Stimulated activated naive CD4-positive, alpha-beta T cell (primary cell): ENCODE measurements at regions not wholly inside any gene's neighbourhood (a gene's known extent, or its start where the extent isn't known, plus 50 kb on each side); places are given as distances from the start of the nearest gene placed in this dataset.
"Not testable (repeated sequence)": the region's sequence is repeated elsewhere in the genome, so short reads cannot be mapped to it uniquely, and the experiment has no call there.

Experiments used
- DNase-seq, 6 experiments: peaks; one replicate each; lab custom pipeline; 2025; lab: John Stamatoyannopoulos, UW

DNA sequence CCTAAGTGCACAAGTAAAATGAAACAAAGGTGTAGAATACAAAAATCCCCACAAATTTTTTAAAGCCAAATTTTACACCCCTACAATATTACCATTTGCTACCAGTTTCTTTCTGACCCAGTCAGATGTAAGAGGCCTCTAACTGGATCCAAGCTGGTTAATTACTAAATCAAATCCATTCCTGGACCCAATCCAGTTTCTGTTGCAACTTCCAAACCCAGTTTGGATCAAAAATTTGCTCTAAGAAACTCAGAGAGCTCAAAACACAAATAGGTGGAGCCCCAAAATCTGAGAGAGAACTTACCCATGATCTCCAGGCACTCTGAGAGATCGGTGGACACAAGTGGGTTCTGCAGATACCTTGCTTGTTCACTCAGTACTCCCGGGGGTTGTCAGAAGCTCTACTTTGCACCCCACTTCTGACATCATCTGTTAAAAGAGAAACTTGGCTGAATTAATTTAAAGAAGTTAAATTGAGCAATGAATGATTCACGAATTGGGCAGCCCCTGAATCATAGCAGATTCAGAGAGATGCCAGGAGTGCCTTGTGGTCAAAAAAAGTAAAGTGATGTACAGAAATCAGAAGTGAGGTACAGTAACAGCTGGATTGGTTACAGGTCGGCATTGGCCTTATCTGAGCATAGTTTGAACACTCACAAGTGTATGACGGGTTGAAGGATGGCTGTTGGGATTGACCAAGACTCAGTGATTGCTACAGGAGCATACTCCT lies 448.0 kb downstream of the KCNT2 start:
- DNase-seq = no peak

DNA sequence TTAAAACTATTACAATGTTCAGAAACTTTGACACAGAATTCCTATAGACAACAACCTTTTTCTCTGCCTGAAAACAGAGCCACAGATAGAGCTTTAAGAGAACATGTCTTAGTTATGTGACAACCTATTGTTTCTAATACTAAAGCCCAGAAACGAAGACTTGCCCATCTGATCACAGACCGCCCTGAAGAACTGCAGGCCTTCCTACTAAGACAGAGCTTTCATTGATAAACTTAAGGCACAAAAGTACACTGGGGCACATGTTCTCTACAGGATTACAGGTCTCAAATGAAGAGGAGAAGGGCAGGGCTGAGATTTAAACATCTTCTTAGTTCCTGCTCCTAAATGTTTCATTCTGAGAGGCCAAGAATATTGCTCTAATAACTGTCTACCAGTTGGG lies 452.7 kb downstream of the KCNT2 start:
- DNase-seq = no peak

DNA sequence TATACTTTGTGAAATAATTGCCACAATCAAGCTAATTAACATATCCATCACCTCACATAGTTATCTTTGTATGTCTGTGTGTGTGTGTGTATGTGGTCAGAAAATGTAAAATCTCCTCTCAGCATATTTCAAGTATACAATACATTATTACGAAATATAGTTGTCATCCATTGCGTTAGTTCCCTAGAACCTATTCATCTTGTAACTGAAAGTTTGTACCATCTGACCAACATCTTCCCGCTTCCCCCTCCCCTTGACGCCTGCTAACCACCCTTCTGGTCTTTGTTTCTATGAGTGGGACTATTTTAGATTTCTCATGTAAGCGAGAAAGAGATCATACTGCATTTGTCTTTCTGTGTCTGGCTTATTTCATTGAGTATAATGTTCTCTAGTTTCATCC lies 455.3 kb downstream of the KCNT2 start:
- DNase-seq = no peak

DNA sequence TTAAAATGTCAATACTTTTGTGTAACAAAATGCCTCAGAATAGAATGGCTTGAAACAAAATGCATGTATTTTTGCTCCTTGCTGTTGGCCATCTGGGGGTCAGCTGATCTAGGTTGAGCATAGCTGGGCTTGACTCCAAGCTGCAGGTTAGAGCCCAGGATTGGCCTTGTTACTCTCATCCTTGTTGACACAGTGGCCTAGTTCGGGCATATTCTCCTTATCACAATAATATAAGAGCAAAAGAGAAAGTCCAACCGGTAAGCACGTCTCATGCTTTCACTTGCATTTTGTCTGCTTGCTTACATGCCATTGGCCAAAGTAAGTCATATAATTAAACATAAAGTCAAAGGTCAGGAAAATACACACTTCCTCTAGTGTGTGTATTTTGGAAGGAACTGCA lies 456.2 kb downstream of the KCNT2 start:
- DNase-seq = no peak

DNA sequence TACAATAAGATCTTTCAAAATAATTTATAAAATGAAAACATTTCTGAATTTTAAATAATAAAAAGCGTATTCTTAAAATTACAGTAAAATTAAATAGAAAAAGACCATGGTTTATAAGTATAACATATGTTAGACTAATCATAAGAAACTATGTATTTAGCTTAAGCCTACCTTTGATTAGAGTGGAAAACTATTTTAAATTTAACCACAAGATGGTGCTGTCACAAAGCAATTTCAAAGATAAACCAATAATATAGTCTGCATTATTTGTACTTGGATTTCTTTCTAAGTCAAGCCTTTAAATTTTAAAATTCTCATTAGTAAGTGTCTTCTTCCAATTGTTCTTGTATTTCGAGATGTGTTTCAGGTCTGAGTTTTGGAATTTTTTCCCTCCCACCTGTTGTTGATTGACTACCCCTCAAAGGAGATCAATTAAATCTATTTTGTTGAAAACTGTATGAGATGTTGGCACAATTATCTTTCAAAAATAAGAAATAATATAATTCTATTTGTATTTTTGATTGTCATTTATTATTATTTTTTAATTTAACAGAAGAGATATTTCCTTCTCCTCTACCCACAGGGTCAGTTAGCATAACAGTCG lies 459.8 kb downstream of the KCNT2 start:
- no peak for DNase-seq

DNA sequence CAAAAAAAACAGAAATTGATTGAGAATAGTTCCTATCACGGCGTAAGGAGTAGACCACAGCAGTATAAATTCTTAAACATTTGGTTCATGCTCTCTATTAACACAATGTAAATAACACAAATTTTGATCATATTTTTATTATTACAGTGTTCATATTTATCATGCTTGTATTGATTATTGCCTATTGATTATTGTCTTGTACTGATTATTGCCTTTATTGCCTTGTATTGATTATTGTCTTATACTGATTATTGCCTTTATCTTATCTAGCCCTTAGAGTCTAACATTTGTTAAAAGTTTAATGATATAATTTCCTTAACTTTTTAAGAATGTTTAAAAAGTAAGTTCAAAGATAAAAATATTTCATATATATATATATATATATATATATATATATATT lies 460.7 kb downstream of the KCNT2 start:
- no peak for DNase-seq

DNA sequence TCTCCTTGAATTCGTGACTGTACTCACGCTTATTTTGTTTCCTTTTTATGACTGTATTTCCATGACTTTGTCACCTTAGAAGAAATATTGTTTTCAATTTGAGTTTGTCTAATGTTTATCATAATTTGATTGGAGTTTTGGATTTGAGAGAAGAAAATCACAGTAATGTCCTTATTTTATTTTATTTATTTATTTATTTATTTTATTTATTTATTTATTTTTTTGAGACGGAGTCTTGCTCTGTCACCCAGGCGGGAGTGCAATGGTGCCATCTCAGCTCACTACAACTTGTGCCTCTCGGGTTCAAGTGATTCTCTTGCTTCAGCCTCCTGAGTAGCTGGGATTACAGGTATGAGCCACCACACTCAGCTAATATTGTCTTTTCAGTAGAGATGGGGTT lies 463.1 kb downstream of the KCNT2 start:
- DNase-seq = not testable (repeated sequence)

DNA sequence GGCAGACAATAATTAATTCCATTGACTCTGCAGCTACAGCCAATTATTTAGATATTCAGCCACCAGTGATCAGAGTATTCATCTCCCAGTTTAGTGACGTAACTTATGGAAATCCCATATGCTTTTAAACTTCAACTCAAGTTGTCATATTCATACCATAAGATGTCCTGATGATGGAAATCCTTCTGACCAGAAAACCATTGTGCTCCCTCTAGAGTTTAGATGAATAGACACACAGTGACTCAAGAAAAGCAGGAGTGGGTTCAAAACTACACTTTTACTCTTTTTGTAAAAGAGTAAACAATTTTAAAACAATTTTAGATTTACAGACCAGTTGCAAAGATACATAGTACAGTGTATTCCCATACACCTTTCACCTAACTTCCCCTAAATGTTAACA lies 463.7 kb downstream of the KCNT2 start:
- DNase-seq = no peak

DNA sequence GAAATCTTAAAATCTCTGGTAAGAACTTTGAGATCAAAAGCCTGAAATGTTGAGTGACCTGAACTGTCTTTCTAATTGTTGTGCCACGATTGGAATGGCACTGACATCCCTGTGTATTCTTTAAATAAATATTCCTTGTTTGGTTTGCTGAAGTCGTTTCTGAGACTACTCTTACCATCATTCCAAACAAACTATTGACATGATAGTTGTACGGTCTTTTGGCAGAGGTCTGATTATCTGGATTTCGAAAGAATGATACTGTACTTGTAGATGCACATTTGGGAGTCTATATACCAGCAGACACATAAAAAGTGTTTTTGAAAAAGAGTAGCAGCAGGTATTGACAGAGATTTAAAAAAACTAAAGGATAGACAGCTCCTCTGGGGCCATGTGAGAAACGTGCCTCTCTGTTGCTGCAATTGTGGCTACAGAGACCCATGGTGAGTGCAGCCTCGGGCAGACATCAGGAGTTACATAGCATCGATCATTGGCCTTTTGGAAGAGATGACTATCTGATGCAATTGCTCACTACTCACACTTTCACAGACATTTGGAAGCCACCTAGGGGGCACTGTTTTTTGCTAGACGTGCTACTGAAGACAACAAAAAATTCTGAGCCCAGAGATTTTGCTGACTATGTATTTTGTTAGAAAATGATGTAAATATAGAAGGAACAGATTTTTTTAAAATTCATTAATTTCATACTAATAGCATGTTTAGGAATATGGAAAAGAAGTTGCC lies 464.5 kb downstream of the KCNT2 start:
- DNase-seq = no peak

DNA sequence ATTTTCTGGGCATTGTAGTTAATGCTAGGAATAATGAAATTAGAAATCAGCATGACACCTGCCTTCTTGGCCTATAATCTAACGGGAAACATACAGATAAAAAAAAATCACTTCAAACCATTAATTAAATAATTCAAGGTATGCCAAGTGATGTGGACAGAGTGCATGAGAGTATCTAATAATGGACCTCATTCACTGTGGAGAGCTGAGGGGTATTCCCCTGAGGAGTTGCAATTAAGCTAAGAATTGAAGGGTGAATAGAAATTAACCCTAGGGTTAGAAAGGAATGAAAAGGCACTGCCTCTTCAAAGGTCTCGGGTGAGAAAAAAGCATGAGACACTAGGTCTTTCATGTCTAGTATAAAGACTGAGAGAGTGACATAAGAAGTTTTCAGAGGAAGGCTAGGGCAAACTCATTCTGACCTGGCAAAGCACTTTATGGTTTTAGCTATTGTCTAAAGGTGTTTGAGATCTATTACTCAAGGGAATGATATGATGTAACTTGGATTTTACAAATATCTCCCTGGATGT lies 466.1 kb downstream of the KCNT2 start:
- DNase-seq = no peak

DNA sequence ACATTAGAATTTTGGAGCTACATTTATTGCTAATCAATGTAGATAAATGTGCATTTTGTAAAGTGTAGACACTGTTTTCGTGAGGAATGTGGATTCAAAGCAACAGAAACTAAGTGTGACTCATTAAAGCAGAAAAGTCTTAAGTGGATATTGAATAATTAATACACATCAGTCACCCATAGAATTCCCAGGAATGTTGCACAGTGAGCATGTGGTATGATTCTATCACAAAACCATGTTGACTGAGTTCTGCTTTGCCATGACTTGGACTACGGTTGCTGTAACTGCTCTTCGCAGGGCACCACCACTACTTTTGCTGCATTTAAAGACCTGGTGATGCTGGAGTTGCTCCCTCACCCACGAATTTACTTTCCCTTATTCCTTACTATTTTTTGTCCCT lies 471.8 kb downstream of the KCNT2 start:
- DNase-seq = no peak

DNA sequence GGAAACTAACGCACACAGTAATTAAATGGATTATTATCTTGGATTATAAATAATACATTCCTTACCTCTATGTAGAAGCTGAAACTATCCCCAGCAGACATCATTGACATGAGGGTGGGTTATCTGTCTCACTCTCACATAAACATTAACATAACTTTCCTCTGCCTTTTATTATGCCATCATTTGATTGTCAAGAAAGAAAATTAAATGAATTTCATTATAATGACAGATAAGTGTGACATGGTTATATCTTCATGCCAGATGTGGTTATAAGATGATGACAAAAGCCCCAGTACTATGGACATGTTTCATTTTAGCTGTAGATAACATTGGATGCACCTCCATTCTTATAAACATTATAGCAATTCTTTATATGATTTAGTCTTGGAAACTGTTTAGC lies 476.5 kb downstream of the KCNT2 start:
- DNase-seq = no peak

DNA sequence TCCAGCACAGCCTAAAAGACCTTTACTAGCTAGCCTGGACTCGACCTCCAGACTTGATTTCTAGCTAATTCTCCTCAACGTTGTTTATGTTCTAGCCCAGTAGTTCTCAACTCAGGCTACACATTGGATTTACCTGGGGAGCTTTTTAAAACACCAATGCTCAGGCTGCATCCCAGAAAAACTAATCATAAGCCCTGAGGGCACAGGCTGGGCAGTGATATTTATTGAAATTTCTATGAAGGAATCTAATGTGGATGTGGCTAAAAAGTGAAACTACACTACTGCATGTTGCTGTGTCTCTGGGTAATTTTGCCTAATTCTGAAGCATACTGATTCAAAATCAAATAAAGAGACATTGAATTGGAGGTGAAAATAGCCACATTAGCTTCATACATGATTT lies 479.4 kb downstream of the KCNT2 start:
- no peak for DNase-seq

DNA sequence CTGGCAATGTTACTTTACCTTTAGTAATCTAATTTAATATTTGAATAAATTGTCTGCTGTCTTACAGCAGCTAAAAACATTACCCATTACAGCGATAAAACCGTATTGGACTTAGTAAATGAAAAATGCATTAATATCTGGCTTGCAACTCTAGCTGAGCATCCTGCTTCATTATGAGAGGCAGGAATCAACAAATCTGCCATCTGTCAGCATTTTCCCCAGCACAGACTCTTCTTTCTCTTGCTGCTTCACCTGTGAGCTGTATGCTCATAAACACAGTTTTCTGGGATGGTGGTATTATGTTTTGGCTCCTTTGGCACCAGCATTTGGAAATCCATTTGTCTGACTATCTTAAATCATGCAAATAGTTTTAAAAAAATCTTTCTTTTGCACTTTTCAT lies 487.1 kb downstream of the KCNT2 start:
- no peak for DNase-seq

DNA sequence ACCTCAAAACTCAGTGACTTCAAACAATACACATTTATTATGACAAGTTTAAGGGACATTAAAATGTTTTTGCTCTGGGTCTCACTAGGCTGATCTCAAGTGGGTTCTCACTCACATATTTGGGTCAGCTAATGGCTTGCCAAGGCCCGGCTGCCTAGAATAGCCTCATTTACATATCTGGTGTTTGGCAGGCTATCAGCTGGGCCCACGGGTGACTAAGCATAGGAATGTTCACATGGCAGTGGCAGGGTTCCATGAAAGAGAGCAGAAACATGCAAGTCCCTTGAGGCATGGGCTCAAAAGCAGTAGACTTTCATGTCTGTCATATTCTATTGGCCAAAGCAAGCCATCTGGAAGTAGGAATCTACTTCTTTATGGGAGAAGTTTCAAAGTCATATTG lies 492.6 kb downstream of the KCNT2 start:
- DNase-seq = no peak

DNA sequence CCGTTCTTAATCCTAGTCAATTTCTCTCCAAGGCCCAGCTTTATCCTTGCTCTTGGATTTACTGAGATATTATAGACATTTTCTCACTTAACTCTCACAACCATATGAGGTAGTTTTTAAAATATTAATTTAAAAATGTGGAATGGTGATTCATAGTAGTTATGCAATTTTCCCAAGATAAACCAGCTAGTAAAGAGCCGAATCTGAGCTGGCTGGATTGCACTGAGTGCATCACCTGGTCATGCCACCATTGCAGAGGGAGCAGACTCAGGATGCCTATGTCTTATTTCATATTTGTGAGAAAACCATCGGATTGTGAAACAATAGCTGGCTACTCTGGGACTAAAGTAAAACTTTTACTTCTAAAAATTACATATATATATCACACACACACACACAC lies 494.0 kb downstream of the KCNT2 start:
- DNase-seq = no peak

DNA sequence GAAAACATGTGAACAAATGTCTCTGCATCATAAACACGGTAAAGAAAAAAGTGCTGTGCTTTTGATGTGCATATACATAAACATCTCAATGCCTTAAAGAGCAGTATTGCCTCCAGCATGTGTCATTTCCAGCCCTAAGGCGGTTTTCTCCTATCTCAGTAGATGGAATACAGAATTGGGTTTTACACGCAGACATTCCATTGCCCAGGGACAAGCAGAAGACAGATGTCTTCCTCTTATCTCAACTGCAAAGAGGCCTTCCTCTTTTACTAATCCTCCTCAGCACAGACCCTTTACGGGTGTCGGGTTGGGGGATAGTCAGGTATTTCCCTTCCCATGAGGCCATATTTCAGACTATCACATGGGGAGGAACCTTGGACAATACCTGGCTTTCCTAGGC lies 499.2 kb downstream of the KCNT2 start:
- not testable (repeated sequence) for DNase-seq

DNA sequence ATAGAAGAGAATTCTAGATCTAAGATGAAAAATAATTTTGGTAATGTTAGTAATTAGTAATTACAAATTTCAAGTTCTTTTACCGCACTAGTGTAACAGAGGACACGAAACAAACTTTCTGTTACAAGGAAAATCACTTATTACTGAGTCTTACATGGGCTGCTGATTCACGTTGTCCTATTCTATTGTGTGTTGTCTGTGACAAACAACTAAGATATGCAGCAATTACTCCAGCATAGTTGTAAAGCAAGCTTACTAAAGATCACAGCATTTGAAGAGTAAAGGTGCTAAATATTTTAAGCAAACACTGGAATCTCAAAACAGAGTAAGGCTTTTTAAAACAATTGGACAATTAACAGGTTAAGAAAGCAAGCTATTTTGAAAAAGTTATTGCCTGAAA lies 502.3 kb downstream of the KCNT2 start:
- no peak for DNase-seq

DNA sequence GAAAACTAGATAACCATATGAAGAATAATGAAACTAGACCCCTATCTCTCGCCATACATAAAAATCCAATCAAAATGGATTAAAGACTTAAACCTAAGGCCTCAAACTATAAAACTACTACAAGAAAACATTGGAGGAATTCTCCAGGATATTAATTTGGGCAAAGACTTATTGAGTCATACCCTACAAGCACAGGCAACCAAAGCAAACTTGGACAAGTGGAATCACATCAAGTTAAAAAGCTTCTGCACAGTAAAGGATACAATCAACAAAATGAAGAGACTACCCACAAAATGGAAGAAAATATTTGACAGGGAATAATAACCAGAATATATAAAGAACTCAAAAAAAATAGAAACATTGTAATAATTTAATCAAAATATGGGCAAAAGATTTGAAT lies 505.4 kb downstream of the KCNT2 start:
- DNase-seq = no peak

DNA sequence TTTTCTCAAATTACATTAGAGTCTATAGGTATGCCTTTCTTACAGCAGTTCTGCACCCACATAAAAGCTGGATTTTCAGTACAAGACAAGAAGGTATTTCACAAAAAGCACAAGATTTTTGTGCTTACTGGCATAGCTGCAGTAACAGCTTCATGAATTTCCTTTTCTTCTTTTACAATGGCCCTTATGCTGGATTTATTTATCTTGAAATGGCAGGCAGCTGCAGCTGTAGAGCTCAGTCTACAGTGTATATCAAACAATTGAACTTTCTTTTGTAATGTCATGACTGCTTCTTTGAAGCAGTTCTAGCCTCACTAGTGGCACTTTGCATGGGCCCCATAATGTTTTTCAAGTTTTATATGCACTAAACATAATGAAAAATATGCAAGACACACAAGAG lies 510.2 kb downstream of the KCNT2 start:
- DNase-seq = no peak

DNA sequence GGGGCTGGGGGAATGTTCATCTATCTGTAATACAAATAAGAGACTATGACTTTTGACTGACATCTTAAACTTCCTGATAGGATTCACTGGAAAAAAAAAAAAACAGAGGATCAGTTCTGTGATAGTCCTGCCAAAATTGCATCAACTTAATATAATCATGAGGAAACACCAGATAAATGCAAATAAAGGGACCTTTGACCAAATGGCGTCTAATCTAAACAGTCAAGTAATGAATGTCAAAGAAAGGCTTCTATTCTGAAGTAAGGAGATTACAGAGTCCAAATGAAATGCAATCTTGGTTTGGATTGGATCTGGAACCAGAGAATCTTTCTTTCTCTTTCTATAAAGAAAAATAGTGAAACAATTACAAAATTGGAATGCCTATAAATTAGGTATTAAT lies 513.4 kb downstream of the KCNT2 start:
- DNase-seq = no peak

DNA sequence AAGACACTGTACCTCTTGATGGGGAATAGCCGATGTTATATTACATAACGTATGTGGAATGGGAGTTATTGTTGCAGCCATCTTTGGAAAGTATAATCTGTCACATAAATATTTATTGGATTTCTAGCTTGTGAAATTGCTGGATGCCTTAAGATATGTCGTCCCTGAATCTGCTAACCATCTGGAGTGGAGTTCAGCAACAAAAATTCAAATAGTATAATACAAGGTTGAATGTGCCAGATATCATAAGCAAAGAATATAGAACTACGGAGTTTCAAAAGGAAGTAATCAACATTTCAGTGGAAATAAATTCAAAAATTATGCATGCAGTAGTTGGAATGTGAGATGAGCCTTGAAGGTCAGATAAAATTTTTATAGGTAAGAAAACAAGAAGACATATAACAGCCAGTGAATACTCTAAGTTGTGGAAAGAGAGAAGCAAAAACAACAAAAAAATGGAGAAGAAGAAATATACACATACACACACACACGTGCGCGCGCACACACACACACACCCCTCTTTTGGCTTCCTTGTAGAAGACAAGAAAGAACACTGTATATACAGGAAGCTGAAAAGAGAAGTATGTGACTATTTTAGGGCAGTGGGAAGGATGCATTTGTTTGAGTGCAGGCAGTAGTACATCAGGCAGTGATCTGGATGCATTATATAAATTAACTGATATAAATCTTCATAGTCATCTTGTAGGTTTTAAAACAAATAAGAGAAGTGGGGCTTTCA lies 516.7 kb downstream of the KCNT2 start:
- DNase-seq = no peak

DNA sequence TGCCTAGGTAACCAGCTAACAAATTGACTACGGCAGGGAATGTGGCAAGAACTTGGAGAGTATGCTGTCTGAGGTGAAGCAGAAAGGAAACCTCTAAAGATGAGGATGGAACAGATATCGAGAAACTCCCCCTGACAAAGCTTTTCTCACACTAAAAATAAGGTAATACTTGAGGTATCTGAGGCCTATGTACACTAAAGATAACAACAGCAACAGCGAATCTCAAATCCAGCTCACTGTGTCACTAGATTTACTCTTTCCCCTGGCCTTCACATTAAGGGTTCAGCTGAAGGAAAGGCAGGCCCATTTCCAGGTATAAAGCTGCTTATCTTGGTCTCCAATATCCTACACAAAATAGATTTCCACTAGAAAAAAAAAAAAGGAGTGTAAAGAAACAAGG lies 518.0 kb downstream of the KCNT2 start:
- no peak for DNase-seq
